GM21515 (cell line): ENCODE measurements at regions not wholly inside any gene's neighbourhood (a gene's known extent, or its start where the extent isn't known, plus 50 kb on each side); places are given as distances from the start of the nearest gene placed in this dataset.
"Not testable (repeated sequence)": the region's sequence is repeated elsewhere in the genome, so short reads cannot be mapped to it uniquely, and the experiment has no call there.

ENCODE experiments used
- ATAC-seq: cut with Tn5 transposase; IDR thresholded peaks from one replicate; pipeline ENCODE4 v1.9.1; 2021; ENCODE audit not compliant: unreplicated experiment

GRCh38 chr7:92924800-92925199 is 88.4 kb upstream of the CDK6 start:
- ATAC-seq: no peak

GRCh38 chr7:92917230-92917629 is 80.9 kb upstream of the CDK6 start:
- ATAC-seq: no peak

- ATAC-seq: no peak
Observed at GRCh38 chr7:92916770-92917224, 80.4 kb upstream of the CDK6 start.

DNA sequence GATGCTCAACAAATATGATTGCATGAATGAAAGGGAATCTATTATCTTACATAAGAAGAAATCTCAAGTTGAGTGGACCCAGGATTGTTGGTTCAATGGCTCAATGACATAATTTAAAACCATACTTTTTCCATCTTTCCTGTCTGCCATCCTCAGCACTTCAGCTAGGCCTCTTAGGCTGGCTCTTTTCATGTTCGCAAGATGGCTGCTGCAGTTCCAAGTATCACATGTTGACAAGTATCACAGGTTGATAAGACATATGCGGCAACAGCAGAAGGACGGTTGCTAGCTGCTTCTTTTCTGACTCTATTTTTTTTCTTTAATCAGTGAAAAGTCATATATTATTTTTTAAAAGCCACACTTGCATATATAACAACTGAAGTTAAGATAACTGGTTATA is 79.0 kb upstream of the CDK6 start:
- no peak for ATAC-seq

GRCh38 chr7:92914645-92915044 is 78.3 kb upstream of the CDK6 start:
- ATAC-seq: no peak

DNA sequence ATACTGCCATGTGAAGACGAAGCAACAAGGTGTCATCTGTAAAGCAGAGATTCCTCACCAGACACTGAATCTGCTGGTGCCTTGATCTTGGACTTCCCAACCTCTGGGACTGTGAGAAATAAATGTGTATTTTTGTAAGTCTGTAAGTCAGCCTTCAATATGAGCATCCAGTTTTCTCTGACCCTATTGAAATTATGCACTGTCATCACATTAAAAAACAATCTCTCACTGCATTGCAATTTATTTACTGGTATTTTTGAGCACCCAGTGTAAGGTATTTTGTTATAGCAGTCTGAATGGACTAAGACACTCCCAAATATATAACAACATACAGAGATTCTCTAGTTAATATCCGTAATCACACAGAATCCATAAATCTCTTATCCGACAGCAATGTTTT is 77.5 kb upstream of the CDK6 start:
- ATAC-seq: no peak

DNA sequence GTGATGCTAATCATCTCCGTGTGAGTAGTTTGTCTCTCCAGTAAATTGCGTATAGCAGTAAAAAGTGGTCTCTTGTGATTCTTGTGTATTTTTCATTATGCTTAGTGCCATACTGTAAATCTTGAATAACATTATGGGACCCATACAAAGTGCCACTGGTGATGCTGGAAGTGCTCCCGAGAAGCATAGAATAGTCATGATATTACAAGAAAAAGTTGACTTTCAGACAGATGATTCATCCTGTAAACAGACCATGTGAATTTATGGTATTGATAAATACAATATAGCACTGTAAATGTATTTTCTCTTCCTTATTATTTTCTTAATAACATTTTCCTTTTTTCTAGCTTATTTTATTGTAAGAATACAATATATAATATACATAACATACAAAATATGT is 74.6 kb upstream of the CDK6 start:
- no peak for ATAC-seq

DNA sequence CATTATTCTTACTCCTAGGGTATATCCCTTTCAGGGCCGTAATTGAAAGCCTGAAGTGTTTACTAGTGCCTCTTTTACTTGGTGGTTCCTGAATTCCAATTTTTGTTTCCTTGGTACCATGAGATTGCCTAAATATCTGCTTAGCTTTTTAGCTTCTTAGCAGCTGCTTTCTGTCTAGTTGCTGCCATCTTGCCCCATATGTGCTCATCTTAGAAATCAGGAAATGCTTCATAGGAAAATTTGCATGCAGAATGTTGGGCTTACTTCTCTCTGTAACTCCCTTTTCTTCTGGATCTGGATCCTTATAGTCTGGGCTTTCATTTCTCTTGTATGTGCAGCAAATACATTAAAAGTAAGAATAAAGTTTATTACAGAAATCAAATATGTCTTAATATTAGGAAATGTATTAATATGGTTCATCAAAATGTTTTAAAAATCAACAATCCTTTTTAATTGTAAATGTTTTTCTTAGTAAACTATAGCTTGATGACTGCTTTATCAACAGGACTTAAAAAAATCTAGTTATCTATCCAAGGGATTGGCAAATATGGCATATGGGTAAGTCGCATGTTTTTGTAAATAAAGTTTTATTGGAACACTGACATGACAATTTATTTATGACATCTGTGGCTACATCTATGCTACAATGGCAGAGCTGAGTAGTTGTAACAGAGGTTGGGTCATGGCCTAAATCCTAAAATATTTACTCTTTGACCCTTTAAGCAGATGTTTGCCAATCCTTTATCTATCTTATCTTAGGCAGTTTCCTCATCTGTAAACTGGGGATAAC is 73.5 kb upstream of the CDK6 start:
- no peak for ATAC-seq

DNA sequence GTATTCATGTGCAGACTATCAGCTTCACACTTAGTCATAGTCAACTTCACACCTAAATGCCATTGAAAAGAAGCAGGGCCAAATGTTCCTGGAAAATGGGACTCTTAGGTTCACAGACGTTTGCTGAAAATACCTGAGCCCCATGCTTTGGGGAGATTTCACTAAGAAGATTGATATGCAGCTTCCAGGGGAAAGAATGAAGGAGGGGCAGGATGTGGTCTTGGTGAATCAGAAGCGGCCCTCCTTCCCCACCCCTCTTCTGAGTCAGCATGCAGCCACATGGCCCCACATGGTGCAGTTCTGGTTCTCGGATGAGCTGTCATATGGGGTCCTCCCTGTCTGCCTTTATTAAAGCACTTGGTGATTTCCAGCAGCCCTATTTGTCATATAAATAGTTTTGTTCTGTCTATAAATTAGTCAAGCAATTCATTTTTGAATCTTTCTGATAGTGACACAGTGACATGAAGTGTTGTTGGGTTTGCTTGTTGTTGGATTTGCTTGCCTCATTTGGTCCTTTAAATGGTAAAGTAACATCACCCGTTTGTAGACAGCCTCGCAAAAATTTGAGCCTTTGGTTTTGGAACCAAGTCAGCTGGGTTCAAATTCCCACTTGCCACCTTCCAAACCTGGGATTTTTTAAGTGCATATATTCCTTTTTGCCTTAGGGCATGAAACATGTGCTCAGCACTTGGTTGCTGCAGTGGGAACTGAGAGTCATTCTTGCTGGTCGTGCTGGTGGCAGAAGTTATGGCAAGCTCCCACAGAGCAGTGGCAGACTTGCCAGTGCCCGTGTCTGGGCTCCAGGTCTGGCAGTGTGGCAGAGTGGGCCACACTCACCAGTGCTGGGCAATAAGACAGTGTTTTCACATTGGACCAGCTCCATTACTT is 68.1 kb upstream of the CDK6 start:
- peak; percentile 98 for ATAC-seq

DNA sequence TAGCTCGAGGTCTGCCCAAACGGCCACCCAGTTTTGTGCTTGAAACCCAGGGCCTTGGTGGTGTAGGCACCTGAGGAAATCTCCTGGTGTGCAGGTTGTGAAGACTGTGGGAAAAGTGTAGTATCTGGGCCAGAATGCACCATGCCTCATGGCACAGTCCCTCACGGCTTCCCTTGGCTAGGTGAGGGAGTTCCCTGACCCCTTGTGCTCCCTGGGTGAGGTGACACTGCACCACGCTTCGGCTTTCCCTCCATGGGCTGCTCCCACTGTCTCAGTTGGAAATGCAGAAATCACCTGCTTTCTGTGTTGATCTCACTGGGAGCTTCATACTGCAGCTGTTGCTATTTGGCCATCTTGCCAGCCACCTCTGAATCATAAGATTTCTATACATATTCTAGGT is 62.4 kb upstream of the CDK6 start:
- no peak for ATAC-seq

DNA sequence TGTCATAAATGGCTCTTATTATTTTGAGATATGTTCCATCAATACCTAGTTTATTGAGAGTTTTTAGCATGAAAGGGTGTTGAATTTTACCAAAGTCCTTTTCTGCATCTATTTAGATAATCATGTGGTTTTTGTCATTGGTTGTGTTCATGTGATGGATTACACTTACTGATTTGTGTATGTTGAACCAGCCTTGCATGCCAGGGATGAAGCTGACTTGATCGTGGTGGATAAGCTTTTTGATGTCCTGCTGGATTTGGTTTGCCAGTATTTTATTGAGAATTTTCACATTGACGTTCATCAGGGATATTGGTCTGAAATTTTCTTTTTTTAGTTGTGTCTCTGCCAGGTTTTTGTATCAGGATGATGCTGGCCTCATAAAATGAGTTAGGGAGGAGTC is 58.5 kb upstream of the CDK6 start:
- not testable (repeated sequence) for ATAC-seq

DNA sequence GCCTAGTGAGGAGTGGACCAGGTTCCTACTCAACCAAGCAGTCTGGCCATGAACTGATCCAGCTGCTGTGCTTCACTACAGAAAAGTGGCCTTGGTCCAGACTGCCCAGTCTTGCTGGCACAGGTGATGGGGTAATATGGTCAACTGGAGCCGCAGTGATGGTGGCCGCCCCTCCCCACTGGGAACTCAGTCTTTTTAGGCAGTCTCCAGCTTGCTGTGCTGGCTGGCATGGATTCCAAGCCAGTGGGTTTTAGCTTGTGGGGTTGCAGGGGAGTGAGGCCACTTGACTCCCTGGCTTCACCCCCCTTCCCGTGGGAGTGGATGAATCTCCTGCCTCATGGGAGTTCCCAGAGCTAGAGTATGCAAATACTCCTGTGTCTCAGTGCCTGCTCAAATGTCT is 52.7 kb upstream of the CDK6 start:
- no peak for ATAC-seq
